M059J (cell line): ENCODE measurements at regions not wholly inside any gene's neighbourhood (a gene's known extent, or its start where the extent isn't known, plus 50 kb on each side); places are given as distances from the start of the nearest gene placed in this dataset.
"Not testable (repeated sequence)": the region's sequence is repeated elsewhere in the genome, so short reads cannot be mapped to it uniquely, and the experiment has no call there.

Experiments
- DNase-seq: peaks from one replicate; pipeline ENCODE4 v3.0.0-alpha.2; 2012; ENCODE audit warnings: low read depth

GRCh38 chr5:1594357-1595106, 70.8 kb upstream of the LPCAT1 start:
- DNase-seq = peak; percentile 44

- no peak for DNase-seq
These were observed 70.2 kb upstream of the LPCAT1 start for GRCh38 chr5:1593903-1594356.

GRCh38 chr5:1588071-1588694, 64.4 kb upstream of the LPCAT1 start:
- not testable (repeated sequence) for DNase-seq

GRCh38 chr5:1583081-1583875, 59.5 kb upstream of the LPCAT1 start:
- DNase-seq = not testable (repeated sequence)

- DNase-seq = not testable (repeated sequence)
These were observed 55.6 kb upstream of the LPCAT1 start for GRCh38 chr5:1579389-1579788.

- DNase-seq = not testable (repeated sequence)
These were observed 53.1 kb upstream of the LPCAT1 start for GRCh38 chr5:1576851-1577250.

GRCh38 chr5:1575991-1576714, 52.4 kb upstream of the LPCAT1 start:
- not testable (repeated sequence) for DNase-seq

GRCh38 chr5:1575491-1575890, 51.7 kb upstream of the LPCAT1 start:
- DNase-seq = not testable (repeated sequence)

- DNase-seq = not testable (repeated sequence)
These were observed 50.2 kb upstream of the LPCAT1 start for GRCh38 chr5:1574023-1574318.

GRCh38 chr5:1573217-1574022, 49.7 kb upstream of the LPCAT1 start:
- not testable (repeated sequence) for DNase-seq
